ENCODE measurements at regions not wholly inside any gene's neighbourhood (a gene's known extent, or its start where the extent isn't known, plus 50 kb on each side); places are given as distances from the start of the nearest gene placed in this dataset.

GRCh38 chr7:142685877-142686508, 63.3 kb upstream of the PRSS1 start:
- TF ChIP-seq POLR2A (IDR thresholded peaks at IDR 0.05; ENCODE audit: low read depth, low read length) = no peak
- no peak for TF ChIP-seq POLR2AphosphoS5 (IDR thresholded peaks at IDR 0.05; ENCODE audit: low read depth, low read length)
- TF ChIP-seq TAF1 (IDR thresholded peaks at IDR 0.05; ENCODE audit: low read depth, low read length) = no peak
- TF ChIP-seq SPI1 (IDR thresholded peaks at IDR 0.05; ENCODE audit: low read depth, low read length) = no peak
- TF ChIP-seq POU2F2 (IDR thresholded peaks at IDR 0.05; ENCODE audit: low read depth, low read length) = no peak
- no peak for TF ChIP-seq PAX5 (IDR thresholded peaks at IDR 0.05; ENCODE audit: insufficient read depth, low read length, severe bottlenecking)
